ENCODE measurements at regions not wholly inside any gene's neighbourhood (a gene's known extent, or its start where the extent isn't known, plus 50 kb on each side); places are given as distances from the start of the nearest gene placed in this dataset.
A peak's percentile ranks its signal among the peaks of the same experiment; 100 is the strongest.
"Not testable (repeated sequence)": the region's sequence is repeated elsewhere in the genome, so short reads cannot be mapped to it uniquely, and the experiment has no call there.

- DNase-seq (ENCODE audit: extremely low read depth, low read depth), result no peak
- no peak overlapping the region for H3K4me3 ChIP-seq (replicated peaks; ENCODE audit: low read depth, low read length)
- TF ChIP-seq CTCF (IDR thresholded peaks at IDR 0.05; ENCODE audit: low read depth, low read length, missing control alignments), result no peak
Observed at GRCh38 chr2:196295005-196295404, 123.6 kb upstream of the STK17B start.

GRCh38 chr2:196298106-196298723, 126.8 kb upstream of the STK17B start:
- not testable (repeated sequence) for H3K4me3 ChIP-seq (replicated peaks; ENCODE audit: low read depth, low read length); DNase-seq (ENCODE audit: extremely low read depth, low read depth)
- peak; percentile 32 for TF ChIP-seq CTCF (IDR thresholded peaks at IDR 0.05; ENCODE audit: low read depth, low read length, missing control alignments)

- no peak for DNase-seq (ENCODE audit: extremely low read depth, low read depth)
- no peak overlapping the region for H3K4me3 ChIP-seq (replicated peaks; ENCODE audit: low read depth, low read length)
- TF ChIP-seq CTCF (IDR thresholded peaks at IDR 0.05; ENCODE audit: low read depth, low read length, missing control alignments), result no peak
Observed at GRCh38 chr2:196307775-196308305, 136.5 kb upstream of the STK17B start.

GRCh38 chr2:196309691-196310090, 138.3 kb upstream of the STK17B start:
- H3K4me3 ChIP-seq (replicated peaks; ENCODE audit: low read depth, low read length), result no peak overlapping the region
- DNase-seq (ENCODE audit: extremely low read depth, low read depth), result no peak
- TF ChIP-seq CTCF (IDR thresholded peaks at IDR 0.05; ENCODE audit: low read depth, low read length, missing control alignments), result no peak

- no peak overlapping the region for H3K4me3 ChIP-seq (replicated peaks; ENCODE audit: low read depth, low read length)
- TF ChIP-seq CTCF (IDR thresholded peaks at IDR 0.05; ENCODE audit: low read depth, low read length, missing control alignments), result no peak
- DNase-seq (ENCODE audit: extremely low read depth, low read depth), result no peak
Observed at GRCh38 chr2:196314157-196314556, 142.8 kb upstream of the STK17B start.

- no peak for DNase-seq (ENCODE audit: extremely low read depth, low read depth)
- TF ChIP-seq CTCF (IDR thresholded peaks at IDR 0.05; ENCODE audit: low read depth, low read length, missing control alignments), result no peak
- no peak overlapping the region for H3K4me3 ChIP-seq (replicated peaks; ENCODE audit: low read depth, low read length)
Observed at GRCh38 chr2:196314780-196315179, 143.4 kb upstream of the STK17B start.

Measured in HFF-Myc (cell line).